Left ventricle myocardium inferior (tissue), 1 donor: ENCODE measurements at regions not wholly inside any gene's neighbourhood (a gene's known extent, or its start where the extent isn't known, plus 50 kb on each side); places are given as distances from the start of the nearest gene placed in this dataset.

Experiments used
- DNase-seq: peaks from one replicate; pipeline ENCODE4 v3.0.0-alpha.2; 2020
- H3K27ac ChIP-seq: fragments of 200-600 bp; replicated peaks from 2 replicates; pipeline ENCODE4 v1.8.0; 2021
- H3K27me3 ChIP-seq: fragments of 200-600 bp; 2 replicates; pipeline ENCODE4 v1.8.0; 2021; ENCODE audit warnings: low read depth
- H3K36me3 ChIP-seq: fragments of 200-600 bp; 2 replicates; pipeline ENCODE4 v1.8.0; 2021
- H3K4me1 ChIP-seq: fragments of 200-600 bp; 2 replicates; pipeline ENCODE4 v1.8.0; 2021
- H3K4me3 ChIP-seq: fragments of 200-600 bp; 2 replicates; pipeline ENCODE4 v1.8.0; 2021; ENCODE audit warnings: mild to moderate bottlenecking, moderate library complexity
- H3K9me3 ChIP-seq: fragments of 200-600 bp; replicated peaks from 2 replicates; pipeline ENCODE4 v1.8.0; 2021
- CTCF ChIP-seq: fragments of 200-600 bp; IDR thresholded peaks from 2 replicates; pipeline ENCODE4 v1.8.0; 2021; ENCODE audit warnings: antibody characterized with exemption, mild to moderate bottlenecking, borderline replicate concordance
- intact Hi-C: fragments of 100-400 bp; cut with micrococcal nuclease; formaldehyde crosslinking; loops from one replicate; pipeline ENCODE4 v1.11.0; 2022
- donor health status: DM: no; HTN: yes; CAD: no; lungs with severe emphysema.

- peaks cover 31% of the 10 kb centered on the region for H3K27me3 ChIP-seq
- no peaks in the 10 kb centered on the region for H3K4me1 ChIP-seq
- no peak for DNase-seq
- no peak overlapping the region for H3K4me3 ChIP-seq
- H3K36me3 ChIP-seq, result no peaks in the 10 kb centered on the region
- intact Hi-C loops, result no loop called here
- H3K9me3 ChIP-seq, result peaks cover 26% of the 10 kb centered on the region
- no peak for TF ChIP-seq CTCF
- no peak overlapping the region for H3K27ac ChIP-seq
Measured at GRCh38 chr3:127497166-127497565, 93.4 kb downstream of the TPRA1 start.

- no peaks in the 10 kb centered on the region for H3K36me3 ChIP-seq
- H3K9me3 ChIP-seq, result peaks cover 15% of the 10 kb centered on the region
- no peak overlapping the region for H3K27ac ChIP-seq
- H3K4me1 ChIP-seq, result no peaks in the 10 kb centered on the region
- peaks cover 31% of the 10 kb centered on the region for H3K27me3 ChIP-seq
- TF ChIP-seq CTCF, result no peak
- DNase-seq, result no peak
- H3K4me3 ChIP-seq, result no peak overlapping the region
- intact Hi-C loops, result no loop called here
Measured at GRCh38 chr3:127495821-127496655, 94.5 kb downstream of the TPRA1 start.

GRCh38 chr3:127493924-127494646, 96.4 kb downstream of the TPRA1 start:
- H3K27me3 ChIP-seq, result peaks cover 45% of the 10 kb centered on the region
- H3K9me3 ChIP-seq, result no peaks in the 10 kb centered on the region
- intact Hi-C loops, result no loop called here
- no peaks in the 10 kb centered on the region for H3K36me3 ChIP-seq
- H3K27ac ChIP-seq, result no peak overlapping the region
- no peak for TF ChIP-seq CTCF
- no peak for DNase-seq
- H3K4me1 ChIP-seq, result no peaks in the 10 kb centered on the region
- H3K4me3 ChIP-seq, result no peak overlapping the region

GRCh38 chr3:127492426-127492825, 98.1 kb downstream of the TPRA1 start:
- H3K36me3 ChIP-seq, result no peaks in the 10 kb centered on the region
- no peak overlapping the region for H3K4me3 ChIP-seq
- no peak overlapping the region for H3K27ac ChIP-seq
- H3K27me3 ChIP-seq, result peaks cover 41% of the 10 kb centered on the region
- no peak for TF ChIP-seq CTCF
- H3K9me3 ChIP-seq, result no peaks in the 10 kb centered on the region
- no peaks in the 10 kb centered on the region for H3K4me1 ChIP-seq
- intact Hi-C loops, result no loop called here
- DNase-seq, result no peak

GRCh38 chr3:127491909-127492308, 98.6 kb downstream of the TPRA1 start:
- Histone ChIP-seq H3K27me3 (peaks cover 40% of the 10 kb centered on the region), H3K4me3 (no peak overlapping the region), H3K4me1 (no peaks in the 10 kb centered on the region), H3K9me3 (no peaks in the 10 kb centered on the region), H3K36me3 (no peaks in the 10 kb centered on the region), H3K27ac (no peak overlapping the region)
- intact Hi-C loops, result no loop called here
- TF ChIP-seq CTCF, result no peak
- DNase-seq, result no peak
